GM18505 (cell line): ENCODE measurements at regions not wholly inside any gene's neighbourhood (a gene's known extent, or its start where the extent isn't known, plus 50 kb on each side); places are given as distances from the start of the nearest gene placed in this dataset.

Experiments used
- ATAC-seq: cut with Tn5 transposase; IDR thresholded peaks from one replicate; pipeline ENCODE4 v1.9.1; 2021; ENCODE audit not compliant: unreplicated experiment
- POLR2A ChIP-seq: IDR thresholded peaks from 4 replicates; pipeline ENCODE4 v1.6.1; 2011; ENCODE audit warnings: borderline replicate concordance; ENCODE audit not compliant: insufficient read depth, insufficient read length; ENCODE audit errors: extremely low read depth

- no peak for ATAC-seq
- TF ChIP-seq POLR2A: no peak
Measured at GRCh38 chr3:187929112-187929816, 184.0 kb upstream of the BCL6 start.

- no peak for TF ChIP-seq POLR2A
- ATAC-seq: no peak
Measured at GRCh38 chr3:187930021-187930420, 184.8 kb upstream of the BCL6 start.

GRCh38 chr3:187931101-187931500 lies 185.8 kb upstream of the BCL6 start:
- no peak for ATAC-seq
- no peak for TF ChIP-seq POLR2A

- no peak for TF ChIP-seq POLR2A
- ATAC-seq: no peak
Measured at GRCh38 chr3:187931770-187932278, 186.6 kb upstream of the BCL6 start.

GRCh38 chr3:187932530-187932929 lies 187.3 kb upstream of the BCL6 start:
- ATAC-seq: no peak
- TF ChIP-seq POLR2A: no peak

GRCh38 chr3:187935623-187936156 lies 190.4 kb upstream of the BCL6 start:
- no peak for TF ChIP-seq POLR2A
- peak; percentile 98 for ATAC-seq

GRCh38 chr3:187936676-187937075 lies 191.4 kb upstream of the BCL6 start:
- TF ChIP-seq POLR2A: no peak
- ATAC-seq: no peak

- no peak for ATAC-seq
- TF ChIP-seq POLR2A: no peak
Measured at GRCh38 chr3:187939891-187940290, 194.6 kb upstream of the BCL6 start.

- TF ChIP-seq POLR2A: no peak
- no peak for ATAC-seq
Measured at GRCh38 chr3:187941135-187941847, 196.0 kb upstream of the BCL6 start.

GRCh38 chr3:187941848-187942194 lies 196.6 kb upstream of the BCL6 start:
- TF ChIP-seq POLR2A: no peak
- ATAC-seq: no peak

GRCh38 chr3:187942658-187943241 lies 197.5 kb upstream of the BCL6 start:
- ATAC-seq: no peak

GRCh38 chr3:187943677-187944389 lies 198.6 kb upstream of the BCL6 start:
- no peak for ATAC-seq
- no peak for TF ChIP-seq POLR2A

More at GRCh38 chr3:187942658-187943241, 197.5 kb upstream of the BCL6 start:
- no peak for TF ChIP-seq POLR2A

GRCh38 chr3:187944390-187945179 lies 199.3 kb upstream of the BCL6 start:
- TF ChIP-seq POLR2A: no peak
- no peak for ATAC-seq

- no peak for TF ChIP-seq POLR2A
- ATAC-seq: no peak
Measured at GRCh38 chr3:187945374-187945773, 200.1 kb upstream of the BCL6 start.
